BJ (cell line): ENCODE measurements at regions not wholly inside any gene's neighbourhood (a gene's known extent, or its start where the extent isn't known, plus 50 kb on each side); places are given as distances from the start of the nearest gene placed in this dataset.

Source experiments
- CTCF ChIA-PET: fragments of 350-600 bp; formaldehyde crosslinking; extraction: SDS; loops from one replicate; lab custom pipeline; 2021; ENCODE audit warnings: antibody characterized with exemption, inconsistent platforms; lab: Yijun Ruan, JAX
- POLR2A ChIA-PET: fragments of 300-600 bp; sonication (Branson Sonifier 250); formaldehyde crosslinking; extraction: SDS; loops from one replicate; lab custom pipeline; 2021; ENCODE audit warnings: antibody characterized with exemption; lab: Charles Lee
- DNase-seq: peaks from one replicate; pipeline ENCODE4 v3.0.0-alpha.2; 2011; ENCODE audit warnings: low read depth
- H3K27me3 ChIP-seq: 2 replicates; pipeline ENCODE4 v1.6.0; 2011; ENCODE audit warnings: low read length; ENCODE audit not compliant: control insufficient read depth, insufficient read depth
- H3K36me3 ChIP-seq: 2 replicates; pipeline ENCODE4 v1.5.1; 2011; ENCODE audit warnings: low read length; ENCODE audit not compliant: control insufficient read depth, insufficient read depth
- H3K4me3 ChIP-seq: 2 replicates; pipeline ENCODE4 v1.5.1; 2011; ENCODE audit warnings: low read depth, mild to moderate bottlenecking, control low read depth, low read length
- TF ChIP-seq, protein P1 (sequence below): IDR thresholded peaks from 2 replicates; pipeline ENCODE4 v1.5.1; 2011; ENCODE audit warnings: low read depth, mild to moderate bottlenecking, control low read depth, inconsistent platforms, low read length, moderate library complexity; ENCODE audit not compliant: insufficient read depth

GRCh38 chr12:75779891-75780496, 251.6 kb downstream of the PHLDA1 start:
- CTCF ChIA-PET, result interaction anchor here (0.7 to 1.5 kb wide), 2 partner anchors 14 to 15 kb away, joined by 3 read pairs; no protein-coding TSS in a partner anchor
- TF ChIP-seq, protein P1, sequence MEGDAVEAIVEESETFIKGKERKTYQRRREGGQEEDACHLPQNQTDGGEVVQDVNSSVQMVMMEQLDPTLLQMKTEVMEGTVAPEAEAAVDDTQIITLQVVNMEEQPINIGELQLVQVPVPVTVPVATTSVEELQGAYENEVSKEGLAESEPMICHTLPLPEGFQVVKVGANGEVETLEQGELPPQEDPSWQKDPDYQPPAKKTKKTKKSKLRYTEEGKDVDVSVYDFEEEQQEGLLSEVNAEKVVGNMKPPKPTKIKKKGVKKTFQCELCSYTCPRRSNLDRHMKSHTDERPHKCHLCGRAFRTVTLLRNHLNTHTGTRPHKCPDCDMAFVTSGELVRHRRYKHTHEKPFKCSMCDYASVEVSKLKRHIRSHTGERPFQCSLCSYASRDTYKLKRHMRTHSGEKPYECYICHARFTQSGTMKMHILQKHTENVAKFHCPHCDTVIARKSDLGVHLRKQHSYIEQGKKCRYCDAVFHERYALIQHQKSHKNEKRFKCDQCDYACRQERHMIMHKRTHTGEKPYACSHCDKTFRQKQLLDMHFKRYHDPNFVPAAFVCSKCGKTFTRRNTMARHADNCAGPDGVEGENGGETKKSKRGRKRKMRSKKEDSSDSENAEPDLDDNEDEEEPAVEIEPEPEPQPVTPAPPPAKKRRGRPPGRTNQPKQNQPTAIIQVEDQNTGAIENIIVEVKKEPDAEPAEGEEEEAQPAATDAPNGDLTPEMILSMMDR, result no peak

GRCh38 chr12:75774261-75775052, 257.1 kb downstream of the PHLDA1 start:
- TF ChIP-seq, protein P1, result no peak
- ChIA-PET CTCF (interaction anchor here (1.8 to 1.9 kb wide), 2 partner anchors 9 kb away, joined by 4 to 5 read pairs; no protein-coding TSS in a partner anchor), POLR2A (no interaction called here)
- H3K27me3 ChIP-seq, result no peaks in the 10 kb centered on the region
- no peak for DNase-seq
- H3K4me3 ChIP-seq, result no peak overlapping the region
- no peaks in the 10 kb centered on the region for H3K36me3 ChIP-seq

More at GRCh38 chr12:75779891-75780496, 251.6 kb downstream of the PHLDA1 start:
- no peak for DNase-seq
- H3K27me3 ChIP-seq, result no peaks in the 10 kb centered on the region
- no peaks in the 10 kb centered on the region for H3K36me3 ChIP-seq
- POLR2A ChIA-PET, result no interaction called here
- H3K4me3 ChIP-seq, result no peak overlapping the region

GRCh38 chr12:75773377-75773776, 258.2 kb downstream of the PHLDA1 start:
- POLR2A ChIA-PET, result no interaction called here

GRCh38 chr12:75771023-75771422, 259.6 kb upstream of the KRR1 start:
- TF ChIP-seq, protein P1, result no peak
- CTCF ChIA-PET, result no interaction called here
- POLR2A ChIA-PET, result no interaction called here
- DNase-seq, result no peak
- Histone ChIP-seq H3K4me3 (no peak overlapping the region), H3K27me3 (no peaks in the 10 kb centered on the region), H3K36me3 (no peaks in the 10 kb centered on the region)

More at GRCh38 chr12:75773377-75773776, 258.2 kb downstream of the PHLDA1 start:
- Histone ChIP-seq H3K27me3 (no peaks in the 10 kb centered on the region), H3K4me3 (no peak overlapping the region), H3K36me3 (no peaks in the 10 kb centered on the region)
- DNase-seq, result no peak
- TF ChIP-seq, protein P1, result no peak
- CTCF ChIA-PET, result interaction anchor here (1.8 to 1.9 kb wide), 2 partner anchors 8 to 10 kb away, joined by 4 to 5 read pairs; no protein-coding TSS in a partner anchor

GRCh38 chr12:75767957-75768356, 256.5 kb upstream of the KRR1 start:
- no peak overlapping the region for H3K4me3 ChIP-seq
- no peaks in the 10 kb centered on the region for H3K36me3 ChIP-seq
- ChIA-PET CTCF (no interaction called here), POLR2A (no interaction called here)
- TF ChIP-seq, protein P1, result no peak
- H3K27me3 ChIP-seq, result no peaks in the 10 kb centered on the region
- DNase-seq, result no peak
